GM13977 (cell line): ENCODE measurements at regions not wholly inside any gene's neighbourhood (a gene's known extent, or its start where the extent isn't known, plus 50 kb on each side); places are given as distances from the start of the nearest gene placed in this dataset.

Experiments
- DNase-seq: peaks from one replicate; pipeline ENCODE4 v3.0.0; 2012; ENCODE audit warnings: low spot score
- in situ Hi-C: fragments of 300-500 bp; cut with MboI; formaldehyde crosslinking; loops from one replicate; pipeline ENCODE4 v1.12.0; 2022; ENCODE audit warnings: low sequenced_read_pairs, low pct_unique_long_range_greater_than_20kb, mixed read lengths, inconsistent platforms; ENCODE audit not compliant: unreplicated experiment
- TF ChIP-seq, protein P1 (sequence below): IDR thresholded peaks from 2 replicates; pipeline ENCODE4 v1.5.1; 2012; ENCODE audit warnings: mild to moderate bottlenecking, control low read depth; ENCODE audit not compliant: insufficient read depth; ENCODE audit errors: extremely low read depth, missing control alignments

GRCh38 chr4:115370490-115370889 lies 257.1 kb upstream of the NDST4 start:
- in situ Hi-C loops = no loop called here

DNA sequence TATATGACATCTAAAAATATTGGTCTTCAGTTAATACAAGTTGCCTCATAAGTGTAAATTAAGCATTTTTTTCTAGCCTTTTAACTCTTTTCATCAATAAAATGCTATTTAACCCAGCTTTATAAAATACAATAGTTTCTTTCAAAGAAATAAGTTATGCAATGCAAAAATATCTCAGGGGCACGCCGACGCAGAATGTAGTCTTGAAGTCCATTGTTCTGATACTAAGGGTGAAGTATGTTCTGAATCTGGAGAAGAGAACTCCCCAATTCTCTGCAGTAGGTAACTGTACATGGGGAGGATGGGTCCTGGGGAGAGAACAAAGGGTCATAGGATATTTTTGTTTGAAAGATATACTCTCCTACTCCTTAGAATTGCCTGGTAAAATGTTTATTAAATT lies 256.6 kb upstream of the NDST4 start:
- in situ Hi-C loops = no loop called here
- no peak for DNase-seq
- TF ChIP-seq, protein P1, sequence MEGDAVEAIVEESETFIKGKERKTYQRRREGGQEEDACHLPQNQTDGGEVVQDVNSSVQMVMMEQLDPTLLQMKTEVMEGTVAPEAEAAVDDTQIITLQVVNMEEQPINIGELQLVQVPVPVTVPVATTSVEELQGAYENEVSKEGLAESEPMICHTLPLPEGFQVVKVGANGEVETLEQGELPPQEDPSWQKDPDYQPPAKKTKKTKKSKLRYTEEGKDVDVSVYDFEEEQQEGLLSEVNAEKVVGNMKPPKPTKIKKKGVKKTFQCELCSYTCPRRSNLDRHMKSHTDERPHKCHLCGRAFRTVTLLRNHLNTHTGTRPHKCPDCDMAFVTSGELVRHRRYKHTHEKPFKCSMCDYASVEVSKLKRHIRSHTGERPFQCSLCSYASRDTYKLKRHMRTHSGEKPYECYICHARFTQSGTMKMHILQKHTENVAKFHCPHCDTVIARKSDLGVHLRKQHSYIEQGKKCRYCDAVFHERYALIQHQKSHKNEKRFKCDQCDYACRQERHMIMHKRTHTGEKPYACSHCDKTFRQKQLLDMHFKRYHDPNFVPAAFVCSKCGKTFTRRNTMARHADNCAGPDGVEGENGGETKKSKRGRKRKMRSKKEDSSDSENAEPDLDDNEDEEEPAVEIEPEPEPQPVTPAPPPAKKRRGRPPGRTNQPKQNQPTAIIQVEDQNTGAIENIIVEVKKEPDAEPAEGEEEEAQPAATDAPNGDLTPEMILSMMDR = no peak

More at GRCh38 chr4:115370490-115370889, 257.1 kb upstream of the NDST4 start:
- TF ChIP-seq, protein P1 = no peak
- DNase-seq = no peak

DNA sequence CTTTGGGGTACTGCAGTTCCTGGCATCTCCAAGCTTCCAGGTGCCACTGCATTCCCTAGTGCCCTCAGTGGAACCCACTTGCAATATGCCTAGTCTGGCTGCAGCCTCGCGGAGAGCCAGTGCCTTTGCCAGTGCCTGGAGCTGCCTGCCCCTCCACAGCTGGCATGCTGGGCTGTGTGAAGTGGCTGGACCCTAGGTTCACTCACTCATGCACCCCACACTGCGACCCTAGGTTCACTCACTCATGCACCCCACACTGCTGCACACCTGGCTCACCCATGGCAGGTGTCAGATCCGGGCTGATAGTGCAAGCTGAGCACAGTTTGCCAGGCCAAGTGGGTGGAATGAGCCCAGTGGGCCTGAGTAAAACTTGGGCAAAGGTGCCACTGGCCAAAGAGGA lies 253.0 kb upstream of the NDST4 start:
- DNase-seq = no peak
- TF ChIP-seq, protein P1 = no peak
- in situ Hi-C loops = no loop called here

- in situ Hi-C loops = no loop called here
- TF ChIP-seq, protein P1 = no peak
Measured at GRCh38 chr4:115365185-115365584, 251.8 kb upstream of the NDST4 start.

DNA sequence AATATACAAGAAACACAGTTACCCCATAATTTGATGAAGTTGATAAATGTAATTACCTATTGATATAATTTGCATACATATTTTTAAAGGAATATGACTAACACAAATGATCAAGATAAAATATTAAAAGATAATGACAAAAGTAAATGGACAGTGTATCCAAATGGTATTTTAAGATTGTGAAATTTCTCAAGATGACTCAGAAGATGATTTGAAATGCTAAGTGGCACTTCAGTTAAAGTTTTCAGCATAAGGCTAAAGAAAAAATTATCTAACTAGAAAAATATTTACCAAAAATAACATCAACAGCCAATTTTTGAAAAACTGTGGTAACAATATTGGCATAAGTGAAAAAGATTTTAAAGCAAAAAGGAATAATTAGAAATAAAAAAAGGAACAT lies 248.4 kb upstream of the NDST4 start:
- TF ChIP-seq, protein P1 = no peak
- DNase-seq = no peak
- in situ Hi-C loops = no loop called here

More at GRCh38 chr4:115365185-115365584, 251.8 kb upstream of the NDST4 start:
- no peak for DNase-seq

DNA sequence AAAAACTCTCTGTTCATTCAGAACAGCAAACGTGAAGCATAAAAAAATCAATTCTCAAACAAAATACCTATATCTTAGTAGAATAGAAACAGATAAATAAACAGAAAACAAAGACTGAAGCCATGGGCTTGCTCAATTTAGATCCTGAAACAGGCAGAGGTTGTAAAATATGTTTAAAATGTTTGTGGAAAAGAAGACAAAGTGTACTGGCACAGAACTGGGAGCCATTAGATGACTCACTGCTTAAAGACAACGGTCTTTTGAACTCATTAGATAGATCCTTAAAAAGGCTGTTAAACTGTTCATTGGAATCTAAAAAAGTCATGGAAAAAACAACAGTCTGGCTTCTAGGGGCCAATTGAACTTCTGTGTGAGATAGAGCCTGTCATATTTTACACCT lies 247.0 kb upstream of the NDST4 start:
- TF ChIP-seq, protein P1 = no peak
- no peak for DNase-seq
- in situ Hi-C loops = no loop called here

GRCh38 chr4:115357776-115358175 lies 244.4 kb upstream of the NDST4 start:
- in situ Hi-C loops = no loop called here
- TF ChIP-seq, protein P1 = no peak
- DNase-seq = no peak
